ENCODE measurements at regions not wholly inside any gene's neighbourhood (a gene's known extent, or its start where the extent isn't known, plus 50 kb on each side); places are given as distances from the start of the nearest gene placed in this dataset.

DNA sequence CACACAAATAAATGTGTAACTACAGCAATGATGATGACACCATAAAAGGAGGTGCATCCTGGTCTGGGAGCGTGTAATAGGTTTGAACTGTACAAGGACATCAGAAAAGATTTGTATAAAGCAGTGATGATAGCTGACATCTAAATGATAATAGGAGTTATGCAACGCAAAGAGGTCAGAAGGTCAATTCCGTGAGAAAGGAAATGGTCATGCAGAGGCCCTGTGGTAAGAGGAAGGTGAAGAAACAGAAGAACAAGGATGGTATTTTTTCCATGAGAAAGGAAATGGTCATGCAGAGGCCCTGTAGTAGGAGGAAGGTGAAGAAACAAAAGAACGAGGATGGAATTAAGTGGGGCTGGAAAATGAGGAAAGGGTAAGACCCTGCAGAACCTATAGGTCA is 106.7 kb upstream of the TMPO start:
- TF ChIP-seq CTCF (IDR thresholded peaks at IDR 0.05) (no peak), POLR2A (IDR thresholded peaks at IDR 0.05) (no peak)

All from Peyer's patch (tissue), 4 donors.